RWPE1 (cell line): ENCODE measurements at regions not wholly inside any gene's neighbourhood (a gene's known extent, or its start where the extent isn't known, plus 50 kb on each side); places are given as distances from the start of the nearest gene placed in this dataset.
"Not testable (repeated sequence)": the region's sequence is repeated elsewhere in the genome, so short reads cannot be mapped to it uniquely, and the experiment has no call there.

Experiments
- CTCF ChIA-PET: fragments of 350-600 bp; sonication (Branson Sonifier 250); formaldehyde crosslinking; extraction: SDS; loops from one replicate; lab custom pipeline; 2021; lab: Yijun Ruan, JAX
- POLR2A ChIA-PET: fragments of 400-600 bp; formaldehyde crosslinking; extraction: SDS; loops from one replicate; lab custom pipeline; 2020; ENCODE audit warnings: antibody characterized with exemption; ENCODE audit not compliant: low non-redundant PET; lab: Yijun Ruan, JAX
- DNase-seq: peaks from one replicate; pipeline ENCODE4 v3.0.0; 2012; ENCODE audit warnings: low spot score
- H3K27ac ChIP-seq: fragments of 450-650 bp; 2 replicates; pipeline ENCODE4 v1.5.1; 2017
- CTCF ChIP-seq: fragments of 450-650 bp; conservative IDR thresholded peaks from 2 replicates; pipeline ENCODE4 v1.5.1; 2017; ENCODE audit warnings: low read depth, mild to moderate bottlenecking

- not testable (repeated sequence) for DNase-seq, H3K27ac ChIP-seq
- ChIA-PET POLR2A (interaction anchor here (0.5 kb wide), 1 partner anchor 1175 kb away, joined by 6 read pairs; no protein-coding TSS in a partner anchor), CTCF (interaction anchor here (0.6 to 1.2 kb wide), 9 partner anchors 12 to 327 kb away, joined by 3 to 6 read pairs (median 3); partner anchors contain the start of gene ZDHHC20)
- TF ChIP-seq CTCF = peak; percentile 44; the same call in 1 of the 2 replicates
These were observed 120.5 kb downstream of the MRPL57 start for GRCh38 chr13:21296991-21297390.

- CTCF ChIA-PET = interaction anchor here (0.6 to 1.1 kb wide), 7 partner anchors 12 to 1162 kb away, joined by 3 to 6 read pairs (median 3); partner anchors contain the start of gene ZDHHC20
- no peak overlapping the region for H3K27ac ChIP-seq
- TF ChIP-seq CTCF = no peak
- POLR2A ChIA-PET = interaction anchor here (0.5 kb wide), 1 partner anchor 1175 kb away, joined by 6 read pairs; no protein-coding TSS in a partner anchor
- DNase-seq = no peak
These were observed 121.0 kb downstream of the MRPL57 start for GRCh38 chr13:21297447-21297846.

GRCh38 chr13:21297914-21298831 lies 121.7 kb downstream of the MRPL57 start:
- ChIA-PET CTCF (interaction anchor here (0.6 to 1.1 kb wide), 4 partner anchors 10 to 1163 kb away, joined by 3 to 6 read pairs (median 5); partner anchors contain the start of gene ZDHHC20), POLR2A (interaction anchor here (1.0 kb wide), 1 partner anchor 11 kb away, joined by 4 read pairs; no protein-coding TSS in a partner anchor)
- peak overlapping the region; percentile 88 for H3K27ac ChIP-seq

GRCh38 chr13:21304256-21304655 lies 127.8 kb downstream of the MRPL57 start:
- CTCF ChIA-PET = no interaction called here
- no peak for TF ChIP-seq CTCF
- H3K27ac ChIP-seq = no peak overlapping the region
- POLR2A ChIA-PET = no interaction called here
- DNase-seq = no peak

More at GRCh38 chr13:21297914-21298831, 121.7 kb downstream of the MRPL57 start:
- peak; percentile 86 for DNase-seq
- peak; percentile 91 for TF ChIP-seq CTCF

- POLR2A ChIA-PET, DNase-seq: not testable (repeated sequence)
These were observed 130.0 kb downstream of the MRPL57 start for GRCh38 chr13:21306300-21307073.

GRCh38 chr13:21307158-21307557 lies 130.7 kb downstream of the MRPL57 start:
- DNase-seq, CTCF ChIA-PET, POLR2A ChIA-PET, H3K27ac ChIP-seq: not testable (repeated sequence)

More at GRCh38 chr13:21306300-21307073, 130.0 kb downstream of the MRPL57 start:
- H3K27ac ChIP-seq, CTCF ChIA-PET: not testable (repeated sequence)

- no peak for DNase-seq
- ChIA-PET CTCF (interaction anchor here (1.1 kb wide), 1 partner anchor 11 kb away, joined by 6 read pairs; no protein-coding TSS in a partner anchor), POLR2A (interaction anchor here (1.0 kb wide), 1 partner anchor 10 kb away, joined by 4 read pairs; no protein-coding TSS in a partner anchor)
- TF ChIP-seq CTCF = no peak
- H3K27ac ChIP-seq = no peak overlapping the region
These were observed 132.4 kb downstream of the MRPL57 start for GRCh38 chr13:21308906-21309305.
